ENCODE measurements at regions not wholly inside any gene's neighbourhood (a gene's known extent, or its start where the extent isn't known, plus 50 kb on each side); places are given as distances from the start of the nearest gene placed in this dataset.

DNA sequence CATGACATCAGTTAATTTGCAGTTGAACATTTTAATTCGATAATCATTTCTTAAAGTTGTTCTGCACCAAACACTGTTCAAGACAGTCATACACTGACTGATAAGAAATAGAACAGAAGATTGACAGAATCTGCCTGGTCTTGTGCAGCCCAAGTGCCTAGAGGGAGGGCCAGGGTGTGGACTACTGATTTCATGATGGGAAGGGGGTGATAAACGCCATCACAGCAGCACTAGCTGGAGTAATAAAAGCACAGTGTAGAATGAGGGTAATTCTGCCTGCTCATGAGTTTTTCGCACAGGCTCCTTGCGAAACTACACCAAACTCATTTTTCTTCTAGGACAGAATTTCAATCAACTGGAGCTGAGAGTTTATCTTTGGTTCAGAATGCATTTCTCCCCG is 270.1 kb downstream of the ARL4A start:
- ChIA-PET CTCF (no interaction called here), POLR2A (no interaction called here)
- H3K36me3 Mint-ChIP-seq, result no peaks in the 10 kb centered on the region
- no peaks in the 10 kb centered on the region for H3K9me3 Mint-ChIP-seq
- no peak overlapping the region for H3K4me3 Mint-ChIP-seq
- H3K4me1 Mint-ChIP-seq, result no peaks in the 10 kb centered on the region
- H3K27me3 ChIP-seq (ENCODE audit: insufficient read depth, low read length, poor library complexity, severe bottlenecking), result no peaks in the 10 kb centered on the region
- no peak overlapping the region for H3K27ac ChIP-seq (ENCODE audit: low read depth, low read length)
- H3K27me3 Mint-ChIP-seq, result peaks cover 4 to 6% of the 10 kb centered on the region in 2 donors
- no peak overlapping the region for H3K4me3 ChIP-seq (ENCODE audit: low read length)
- no peak overlapping the region for H3K27ac Mint-ChIP-seq
- no peak for DNase-seq
- H3K9me3 ChIP-seq (ENCODE audit: low read length), result no peaks in the 10 kb centered on the region
- H3K4me1 ChIP-seq (ENCODE audit: insufficient read depth, low read length), result no peaks in the 10 kb centered on the region
- no peaks in the 10 kb centered on the region for H3K36me3 ChIP-seq (ENCODE audit: insufficient read depth, low read length)

GRCh38 chr7:12961910-12962480 is 274.6 kb downstream of the ARL4A start:
- ChIA-PET POLR2A (no interaction called here), CTCF (no interaction called here)
- Histone ChIP-seq H3K9me3 (ENCODE audit: low read length) (no peaks in the 10 kb centered on the region), H3K4me3 (ENCODE audit: low read length) (no peak overlapping the region), H3K36me3 (ENCODE audit: insufficient read depth, low read length) (no peaks in the 10 kb centered on the region), H3K27me3 (ENCODE audit: insufficient read depth, low read length, poor library complexity, severe bottlenecking) (no peaks in the 10 kb centered on the region), H3K4me1 (ENCODE audit: insufficient read depth, low read length) (no peaks in the 10 kb centered on the region), H3K27ac (ENCODE audit: low read depth, low read length) (peak overlapping the region; percentile 27)
- no peaks in the 10 kb centered on the region for H3K36me3 Mint-ChIP-seq
- H3K27ac Mint-ChIP-seq, result no peak overlapping the region
- H3K4me1 Mint-ChIP-seq, result no peaks in the 10 kb centered on the region
- no peak for DNase-seq
- no peaks in the 10 kb centered on the region for H3K9me3 Mint-ChIP-seq
- H3K4me3 Mint-ChIP-seq, result no peak overlapping the region
- H3K27me3 Mint-ChIP-seq, result peaks cover 1 to 8% of the 10 kb centered on the region in 2 donors

DNA sequence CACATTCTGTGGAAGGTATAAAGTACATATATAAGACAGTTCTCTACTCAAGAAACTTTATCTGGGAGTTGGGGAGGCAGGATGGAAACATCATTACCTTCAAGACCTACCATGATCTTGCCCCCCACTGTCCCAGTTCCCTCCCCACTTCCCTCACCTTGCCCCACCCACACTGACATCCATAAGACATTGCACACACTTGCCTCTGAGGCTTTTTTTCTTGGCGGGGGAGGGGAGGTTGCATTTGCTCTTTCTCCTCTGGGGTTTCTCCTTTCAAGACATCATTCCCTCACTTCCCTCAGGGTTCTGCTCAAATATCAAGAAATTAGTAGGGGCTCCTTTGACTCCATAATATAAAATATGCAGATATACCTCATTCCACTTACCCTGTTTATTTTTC is 276.0 kb downstream of the ARL4A start:
- ChIA-PET CTCF (no interaction called here), POLR2A (no interaction called here)
- H3K27me3 Mint-ChIP-seq, result peaks cover 0 to 12% of the 10 kb centered on the region in 2 donors
- no peak overlapping the region for H3K27ac Mint-ChIP-seq
- no peaks in the 10 kb centered on the region for H3K4me1 ChIP-seq (ENCODE audit: insufficient read depth, low read length)
- H3K4me3 ChIP-seq (ENCODE audit: low read length), result no peak overlapping the region
- no peaks in the 10 kb centered on the region for H3K36me3 ChIP-seq (ENCODE audit: insufficient read depth, low read length)
- H3K27me3 ChIP-seq (ENCODE audit: insufficient read depth, low read length, poor library complexity, severe bottlenecking), result no peaks in the 10 kb centered on the region
- H3K4me1 Mint-ChIP-seq, result no peaks in the 10 kb centered on the region
- no peak for DNase-seq
- no peak overlapping the region for H3K4me3 Mint-ChIP-seq
- H3K9me3 ChIP-seq (ENCODE audit: low read length), result no peaks in the 10 kb centered on the region
- no peaks in the 10 kb centered on the region for H3K36me3 Mint-ChIP-seq
- H3K9me3 Mint-ChIP-seq, result no peaks in the 10 kb centered on the region
- H3K27ac ChIP-seq (ENCODE audit: low read depth, low read length), result no peak overlapping the region

GRCh38 chr7:12964836-12965235 is 277.4 kb downstream of the ARL4A start:
- no peak overlapping the region for H3K27ac Mint-ChIP-seq
- H3K27me3 ChIP-seq (ENCODE audit: insufficient read depth, low read length, poor library complexity, severe bottlenecking), result no peaks in the 10 kb centered on the region
- POLR2A ChIA-PET, result no interaction called here
- H3K4me3 Mint-ChIP-seq, result no peak overlapping the region
- no peaks in the 10 kb centered on the region for H3K9me3 ChIP-seq (ENCODE audit: low read length)
- H3K36me3 ChIP-seq (ENCODE audit: insufficient read depth, low read length), result no peaks in the 10 kb centered on the region
- H3K9me3 Mint-ChIP-seq, result no peaks in the 10 kb centered on the region
- H3K4me1 ChIP-seq (ENCODE audit: insufficient read depth, low read length), result no peaks in the 10 kb centered on the region
- no peak overlapping the region for H3K4me3 ChIP-seq (ENCODE audit: low read length)
- DNase-seq, result no peak
- H3K4me1 Mint-ChIP-seq, result no peaks in the 10 kb centered on the region
- H3K36me3 Mint-ChIP-seq, result no peaks in the 10 kb centered on the region
- peaks cover 0 to 11% of the 10 kb centered on the region in 2 donors for H3K27me3 Mint-ChIP-seq
- CTCF ChIA-PET, result no interaction called here
- H3K27ac ChIP-seq (ENCODE audit: low read depth, low read length), result no peak overlapping the region

DNA sequence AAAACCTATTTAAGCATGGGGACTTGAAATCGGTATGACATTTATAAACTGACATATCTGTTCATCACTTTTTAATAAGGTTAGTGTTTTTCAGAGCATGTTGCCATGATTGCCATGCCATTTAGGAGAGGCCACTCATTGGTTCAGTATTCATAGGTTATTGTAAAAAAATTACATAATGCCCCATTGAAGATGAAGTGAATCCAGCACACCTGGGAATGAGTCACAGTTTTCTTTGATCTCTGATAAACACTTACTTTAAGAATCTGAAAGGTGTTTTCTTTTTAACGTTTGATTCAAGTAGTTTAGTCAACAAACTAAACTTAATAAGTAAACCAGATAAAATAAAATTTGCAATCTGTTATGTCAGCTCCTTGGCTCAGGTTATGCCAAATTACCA is 278.3 kb downstream of the ARL4A start:
- no peak for DNase-seq
- no peaks in the 10 kb centered on the region for H3K4me1 ChIP-seq (ENCODE audit: insufficient read depth, low read length)
- H3K36me3 Mint-ChIP-seq, result no peaks in the 10 kb centered on the region
- H3K27ac ChIP-seq (ENCODE audit: low read depth, low read length), result no peak overlapping the region
- no peak overlapping the region for H3K4me3 ChIP-seq (ENCODE audit: low read length)
- CTCF ChIA-PET, result no interaction called here
- no peak overlapping the region for H3K27ac Mint-ChIP-seq
- no peaks in the 10 kb centered on the region for H3K4me1 Mint-ChIP-seq
- H3K4me3 Mint-ChIP-seq, result no peak overlapping the region
- H3K27me3 ChIP-seq (ENCODE audit: insufficient read depth, low read length, poor library complexity, severe bottlenecking), result no peaks in the 10 kb centered on the region
- no peaks in the 10 kb centered on the region for H3K9me3 ChIP-seq (ENCODE audit: low read length)
- H3K36me3 ChIP-seq (ENCODE audit: insufficient read depth, low read length), result no peaks in the 10 kb centered on the region
- H3K27me3 Mint-ChIP-seq, result peaks cover 0 to 11% of the 10 kb centered on the region in 2 donors
- no peaks in the 10 kb centered on the region for H3K9me3 Mint-ChIP-seq
- POLR2A ChIA-PET, result no interaction called here

DNA sequence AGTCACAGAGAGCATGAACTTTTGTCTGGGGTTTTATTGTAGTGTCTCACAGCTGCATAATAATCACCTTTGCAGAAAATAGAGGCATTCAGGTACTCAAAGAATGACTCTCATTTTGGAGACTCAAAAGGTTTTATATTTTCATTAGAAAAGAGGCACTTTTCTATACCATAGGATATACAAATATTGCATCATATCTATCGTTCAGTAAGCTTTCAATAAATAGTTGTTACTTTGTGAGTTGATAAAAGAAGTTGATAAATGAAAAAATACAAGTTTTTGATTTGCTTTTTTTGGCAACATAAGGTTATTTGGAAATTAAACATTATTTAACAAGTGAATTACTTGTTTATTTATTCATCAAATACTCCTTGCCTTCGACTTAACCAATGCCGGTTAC is 279.9 kb downstream of the ARL4A start:
- H3K4me1 Mint-ChIP-seq, result no peaks in the 10 kb centered on the region
- H3K4me3 ChIP-seq (ENCODE audit: low read length), result no peak overlapping the region
- ChIA-PET CTCF (no interaction called here), POLR2A (no interaction called here)
- H3K4me1 ChIP-seq (ENCODE audit: insufficient read depth, low read length), result no peaks in the 10 kb centered on the region
- H3K36me3 ChIP-seq (ENCODE audit: insufficient read depth, low read length), result no peaks in the 10 kb centered on the region
- no peaks in the 10 kb centered on the region for H3K36me3 Mint-ChIP-seq
- DNase-seq, result no peak
- H3K9me3 Mint-ChIP-seq, result no peaks in the 10 kb centered on the region
- H3K27me3 Mint-ChIP-seq, result peaks cover 0 to 14% of the 10 kb centered on the region in 2 donors
- H3K9me3 ChIP-seq (ENCODE audit: low read length), result no peaks in the 10 kb centered on the region
- H3K27ac ChIP-seq (ENCODE audit: low read depth, low read length), result no peak overlapping the region
- no peak overlapping the region for H3K27ac Mint-ChIP-seq
- H3K27me3 ChIP-seq (ENCODE audit: insufficient read depth, low read length, poor library complexity, severe bottlenecking), result no peaks in the 10 kb centered on the region
- H3K4me3 Mint-ChIP-seq, result no peak overlapping the region

GRCh38 chr7:12968836-12969422 is 281.5 kb downstream of the ARL4A start:
- Histone ChIP-seq H3K9me3 (ENCODE audit: low read length) (no peaks in the 10 kb centered on the region), H3K36me3 (ENCODE audit: insufficient read depth, low read length) (no peaks in the 10 kb centered on the region), H3K4me3 (ENCODE audit: low read length) (no peak overlapping the region), H3K4me1 (ENCODE audit: insufficient read depth, low read length) (no peaks in the 10 kb centered on the region), H3K27me3 (ENCODE audit: insufficient read depth, low read length, poor library complexity, severe bottlenecking) (no peaks in the 10 kb centered on the region), H3K27ac (ENCODE audit: low read depth, low read length) (no peak overlapping the region)
- ChIA-PET POLR2A (interaction anchor here (0.7 kb wide), 1 partner anchor 8 kb away, joined by 3 read pairs; no protein-coding TSS in a partner anchor), CTCF (no interaction called here)
- DNase-seq, result no peak
- H3K27me3 Mint-ChIP-seq, result peaks cover 0 to 11% of the 10 kb centered on the region in 2 donors
- no peaks in the 10 kb centered on the region for H3K4me1 Mint-ChIP-seq
- H3K4me3 Mint-ChIP-seq, result no peak overlapping the region
- no peaks in the 10 kb centered on the region for H3K9me3 Mint-ChIP-seq
- no peak overlapping the region for H3K27ac Mint-ChIP-seq
- no peaks in the 10 kb centered on the region for H3K36me3 Mint-ChIP-seq

- Mint-ChIP-seq H3K9me3 (no peaks in the 10 kb centered on the region), H3K27me3 (peaks cover 1 to 17% of the 10 kb centered on the region in 2 donors), H3K27ac (no peak overlapping the region), H3K4me3 (no peak overlapping the region), H3K36me3 (no peaks in the 10 kb centered on the region), H3K4me1 (no peaks in the 10 kb centered on the region)
- Histone ChIP-seq H3K27ac (ENCODE audit: low read depth, low read length) (no peak overlapping the region), H3K27me3 (ENCODE audit: insufficient read depth, low read length, poor library complexity, severe bottlenecking) (no peaks in the 10 kb centered on the region), H3K4me1 (ENCODE audit: insufficient read depth, low read length) (no peaks in the 10 kb centered on the region), H3K36me3 (ENCODE audit: insufficient read depth, low read length) (no peaks in the 10 kb centered on the region), H3K9me3 (ENCODE audit: low read length) (no peaks in the 10 kb centered on the region), H3K4me3 (ENCODE audit: low read length) (no peak overlapping the region)
- no peak for DNase-seq
- CTCF ChIA-PET, result no interaction called here
- POLR2A ChIA-PET, result no interaction called here
Measured at GRCh38 chr7:12970626-12971025, 283.2 kb downstream of the ARL4A start.

All from CD8-positive, alpha-beta memory T cell (primary cell).